Erythroblast (primary cell): ENCODE measurements at regions not wholly inside any gene's neighbourhood (a gene's known extent, or its start where the extent isn't known, plus 50 kb on each side); places are given as distances from the start of the nearest gene placed in this dataset.

Experiments
- GATA1 ChIP-seq: IDR thresholded peaks from 2 replicates; pipeline ENCODE4 v1.6.1; 2011; ENCODE audit warnings: low read depth, mild to moderate bottlenecking, control low read depth, low read length, moderate library complexity
- POLR2A ChIP-seq: IDR thresholded peaks from 2 replicates; pipeline ENCODE4 v1.6.1; 2011; ENCODE audit warnings: mild to moderate bottlenecking, low read length

- TF ChIP-seq POLR2A (no peak), GATA1 (no peak)
These were observed 368.2 kb upstream of the ROPN1 start for GRCh38 chr3:124360155-124360554.
